ENCODE measurements at regions not wholly inside any gene's neighbourhood (a gene's known extent, or its start where the extent isn't known, plus 50 kb on each side); places are given as distances from the start of the nearest gene placed in this dataset.

DNA sequence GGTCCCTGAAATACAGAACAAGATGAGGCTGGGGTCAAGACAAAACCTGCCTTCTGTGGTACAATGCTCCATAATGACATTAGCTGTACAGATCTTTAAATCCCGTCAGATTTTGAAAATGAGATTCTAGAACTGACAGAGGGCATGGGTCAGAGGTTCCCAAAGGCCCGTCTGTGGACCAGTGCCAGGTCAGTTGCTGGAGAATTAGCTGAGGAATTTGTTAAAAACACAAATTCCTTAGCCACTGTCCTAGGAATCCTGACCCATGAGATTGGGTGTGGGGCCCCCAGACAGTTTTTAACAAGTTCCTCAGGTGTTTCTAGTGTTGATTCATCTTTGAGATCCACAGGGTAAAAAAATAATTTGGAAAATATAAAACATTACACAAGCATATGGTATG lies 97.0 kb downstream of the SIPA1L2 start:
- TF ChIP-seq, protein P1, sequence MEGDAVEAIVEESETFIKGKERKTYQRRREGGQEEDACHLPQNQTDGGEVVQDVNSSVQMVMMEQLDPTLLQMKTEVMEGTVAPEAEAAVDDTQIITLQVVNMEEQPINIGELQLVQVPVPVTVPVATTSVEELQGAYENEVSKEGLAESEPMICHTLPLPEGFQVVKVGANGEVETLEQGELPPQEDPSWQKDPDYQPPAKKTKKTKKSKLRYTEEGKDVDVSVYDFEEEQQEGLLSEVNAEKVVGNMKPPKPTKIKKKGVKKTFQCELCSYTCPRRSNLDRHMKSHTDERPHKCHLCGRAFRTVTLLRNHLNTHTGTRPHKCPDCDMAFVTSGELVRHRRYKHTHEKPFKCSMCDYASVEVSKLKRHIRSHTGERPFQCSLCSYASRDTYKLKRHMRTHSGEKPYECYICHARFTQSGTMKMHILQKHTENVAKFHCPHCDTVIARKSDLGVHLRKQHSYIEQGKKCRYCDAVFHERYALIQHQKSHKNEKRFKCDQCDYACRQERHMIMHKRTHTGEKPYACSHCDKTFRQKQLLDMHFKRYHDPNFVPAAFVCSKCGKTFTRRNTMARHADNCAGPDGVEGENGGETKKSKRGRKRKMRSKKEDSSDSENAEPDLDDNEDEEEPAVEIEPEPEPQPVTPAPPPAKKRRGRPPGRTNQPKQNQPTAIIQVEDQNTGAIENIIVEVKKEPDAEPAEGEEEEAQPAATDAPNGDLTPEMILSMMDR (IDR thresholded peaks at IDR 0.05): no peak
- no peak for TF ChIP-seq POLR2A (IDR thresholded peaks at IDR 0.05)
